ENCODE measurements at regions not wholly inside any gene's neighbourhood (a gene's known extent, or its start where the extent isn't known, plus 50 kb on each side); places are given as distances from the start of the nearest gene placed in this dataset.

GRCh38 chr2:18814387-18814786 lies 225.0 kb upstream of the NT5C1B start:
- no peak for DNase-seq

- DNase-seq, result no peak
Observed at GRCh38 chr2:18804536-18804935, 215.2 kb upstream of the NT5C1B start.

GRCh38 chr2:18803141-18803939 lies 214.0 kb upstream of the NT5C1B start:
- no peak for DNase-seq

GRCh38 chr2:18800240-18800971 lies 211.0 kb upstream of the NT5C1B start:
- no peak for DNase-seq

GRCh38 chr2:18799397-18799796 lies 210.0 kb upstream of the NT5C1B start:
- no peak for DNase-seq

GRCh38 chr2:18797133-18797845 lies 207.9 kb upstream of the NT5C1B start:
- no peak for DNase-seq

- DNase-seq, result no peak
Observed at GRCh38 chr2:18795906-18796305, 206.5 kb upstream of the NT5C1B start.

- no peak for DNase-seq
Observed at GRCh38 chr2:18792684-18793083, 203.3 kb upstream of the NT5C1B start.

GRCh38 chr2:18792226-18792629 lies 202.9 kb upstream of the NT5C1B start:
- no peak for DNase-seq

- DNase-seq, result no peak
Observed at GRCh38 chr2:18791172-18791797, 201.9 kb upstream of the NT5C1B start.

- no peak for DNase-seq
Observed at GRCh38 chr2:18790509-18791171, 201.3 kb upstream of the NT5C1B start.

- no peak for DNase-seq
Observed at GRCh38 chr2:18788592-18788991, 199.2 kb upstream of the NT5C1B start.

- no peak for DNase-seq
Observed at GRCh38 chr2:18787726-18788125, 198.4 kb upstream of the NT5C1B start.

GRCh38 chr2:18784245-18784644 lies 194.9 kb upstream of the NT5C1B start:
- DNase-seq, result no peak

GRCh38 chr2:18781541-18782280 lies 192.3 kb upstream of the NT5C1B start:
- no peak for DNase-seq

GRCh38 chr2:18777250-18777812 lies 188.0 kb upstream of the NT5C1B start:
- no peak for DNase-seq

- DNase-seq, result no peak
Observed at GRCh38 chr2:18771212-18771611, 181.8 kb upstream of the NT5C1B start.

GRCh38 chr2:18763338-18763737 lies 174.0 kb upstream of the NT5C1B start:
- no peak for DNase-seq

GRCh38 chr2:18762667-18763066 lies 173.3 kb upstream of the NT5C1B start:
- no peak for DNase-seq

GRCh38 chr2:18754286-18754685 lies 164.9 kb upstream of the NT5C1B start:
- no peak for DNase-seq

GRCh38 chr2:18753722-18754121 lies 164.4 kb upstream of the NT5C1B start:
- DNase-seq, result no peak
